Ishikawa (cell line): ENCODE measurements at regions not wholly inside any gene's neighbourhood (a gene's known extent, or its start where the extent isn't known, plus 50 kb on each side); places are given as distances from the start of the nearest gene placed in this dataset.

Source experiments
- CEBPB ChIP-seq: IDR thresholded peaks from 2 replicates; pipeline ENCODE4 v1.6.1; 2012
- CREB1 ChIP-seq: IDR thresholded peaks from 2 replicates; pipeline ENCODE4 v1.6.1; 2012; ENCODE audit warnings: low read depth
- EGR1 ChIP-seq: IDR thresholded peaks from 2 replicates; pipeline ENCODE4 v1.6.1; 2012
- EP300 ChIP-seq: IDR thresholded peaks from 2 replicates; pipeline ENCODE4 v1.6.1; 2012; ENCODE audit warnings: borderline replicate concordance
- FOXM1 ChIP-seq: IDR thresholded peaks from 2 replicates; pipeline ENCODE4 v1.6.1; 2012; ENCODE audit warnings: low read depth, borderline replicate concordance
- NFIC ChIP-seq: IDR thresholded peaks from 2 replicates; pipeline ENCODE4 v1.6.1; 2012
- RAD21 ChIP-seq: IDR thresholded peaks from 2 replicates; pipeline ENCODE4 v1.6.1; 2012; ENCODE audit warnings: low read depth
- TAF1 ChIP-seq: IDR thresholded peaks from 2 replicates; pipeline ENCODE4 v1.6.1; 2012; ENCODE audit warnings: low read depth, mild to moderate bottlenecking
- TCF12 ChIP-seq: IDR thresholded peaks from 2 replicates; pipeline ENCODE4 v1.6.1; 2012; ENCODE audit warnings: low read depth
- TEAD4 ChIP-seq: IDR thresholded peaks from 2 replicates; pipeline ENCODE4 v1.6.1; 2012
- YY1 ChIP-seq: IDR thresholded peaks from 2 replicates; pipeline ENCODE4 v1.6.1; 2012; ENCODE audit warnings: low read depth
- ZBTB7A ChIP-seq: IDR thresholded peaks from 2 replicates; pipeline ENCODE4 v1.6.1; 2012; ENCODE audit warnings: low read depth
- TF ChIP-seq, protein P1 (sequence below): IDR thresholded peaks from 2 replicates; pipeline ENCODE4 v1.6.1; 2012
- TF ChIP-seq, protein P2 (sequence below): IDR thresholded peaks from 2 replicates; pipeline ENCODE4 v1.6.1; 2012; ENCODE audit warnings: low read depth, mild to moderate bottlenecking
- TF ChIP-seq, protein P3 (sequence below): IDR thresholded peaks from 2 replicates; pipeline ENCODE4 v1.6.1; 2012

DNA sequence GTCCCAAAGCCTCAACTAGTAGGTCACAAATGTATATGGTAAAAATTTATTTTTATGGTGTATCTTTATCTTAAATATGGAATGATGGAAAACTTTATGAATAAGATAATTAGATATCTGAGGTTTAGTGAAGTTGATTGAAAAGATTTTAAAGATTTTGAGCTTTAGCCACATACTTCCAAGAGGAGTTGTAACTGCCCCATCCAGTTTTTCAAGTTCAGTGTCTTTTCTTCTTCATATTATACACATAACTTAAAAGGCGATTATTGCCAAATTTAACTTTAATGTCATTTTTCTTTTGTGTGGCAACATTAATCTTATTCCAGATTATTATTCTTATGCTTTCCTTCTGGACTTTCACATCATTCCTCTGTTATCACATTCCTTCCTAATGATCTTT is 266.4 kb downstream of the TINAG start:
- TF ChIP-seq NFIC (0 out of 2 replicates have a peak, but pooled peaks have one; percentile 7), CEBPB (no peak)

DNA sequence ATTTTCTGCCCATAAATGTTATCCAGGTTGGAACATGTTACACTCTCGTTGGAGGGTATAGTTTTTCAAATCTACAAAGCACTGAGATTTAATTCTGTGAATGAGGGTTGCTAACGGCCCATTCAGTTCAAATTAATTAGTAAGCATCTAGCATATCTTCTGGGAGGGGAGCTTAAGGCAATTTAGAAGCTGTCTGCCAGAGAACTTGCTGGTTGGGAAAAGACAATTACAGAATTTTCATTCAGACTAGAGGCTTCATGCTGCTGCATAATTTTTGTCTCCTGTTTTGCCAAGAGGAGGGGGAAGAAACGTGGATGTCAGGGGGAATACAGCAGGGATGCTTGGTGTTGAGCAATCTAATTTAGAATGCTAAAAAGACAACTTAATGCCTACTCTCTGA is 268.3 kb upstream of the FAM83B start:
- TF ChIP-seq, protein P1, sequence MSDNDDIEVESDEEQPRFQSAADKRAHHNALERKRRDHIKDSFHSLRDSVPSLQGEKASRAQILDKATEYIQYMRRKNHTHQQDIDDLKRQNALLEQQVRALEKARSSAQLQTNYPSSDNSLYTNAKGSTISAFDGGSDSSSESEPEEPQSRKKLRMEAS: no peak
- TF ChIP-seq EP300 (no peak), TEAD4 (no peak), FOXM1 (no peak), TAF1 (no peak), CEBPB (no peak), EGR1 (no peak), RAD21 (no peak), CREB1 (no peak), NFIC (no peak)
- TF ChIP-seq, protein P2, sequence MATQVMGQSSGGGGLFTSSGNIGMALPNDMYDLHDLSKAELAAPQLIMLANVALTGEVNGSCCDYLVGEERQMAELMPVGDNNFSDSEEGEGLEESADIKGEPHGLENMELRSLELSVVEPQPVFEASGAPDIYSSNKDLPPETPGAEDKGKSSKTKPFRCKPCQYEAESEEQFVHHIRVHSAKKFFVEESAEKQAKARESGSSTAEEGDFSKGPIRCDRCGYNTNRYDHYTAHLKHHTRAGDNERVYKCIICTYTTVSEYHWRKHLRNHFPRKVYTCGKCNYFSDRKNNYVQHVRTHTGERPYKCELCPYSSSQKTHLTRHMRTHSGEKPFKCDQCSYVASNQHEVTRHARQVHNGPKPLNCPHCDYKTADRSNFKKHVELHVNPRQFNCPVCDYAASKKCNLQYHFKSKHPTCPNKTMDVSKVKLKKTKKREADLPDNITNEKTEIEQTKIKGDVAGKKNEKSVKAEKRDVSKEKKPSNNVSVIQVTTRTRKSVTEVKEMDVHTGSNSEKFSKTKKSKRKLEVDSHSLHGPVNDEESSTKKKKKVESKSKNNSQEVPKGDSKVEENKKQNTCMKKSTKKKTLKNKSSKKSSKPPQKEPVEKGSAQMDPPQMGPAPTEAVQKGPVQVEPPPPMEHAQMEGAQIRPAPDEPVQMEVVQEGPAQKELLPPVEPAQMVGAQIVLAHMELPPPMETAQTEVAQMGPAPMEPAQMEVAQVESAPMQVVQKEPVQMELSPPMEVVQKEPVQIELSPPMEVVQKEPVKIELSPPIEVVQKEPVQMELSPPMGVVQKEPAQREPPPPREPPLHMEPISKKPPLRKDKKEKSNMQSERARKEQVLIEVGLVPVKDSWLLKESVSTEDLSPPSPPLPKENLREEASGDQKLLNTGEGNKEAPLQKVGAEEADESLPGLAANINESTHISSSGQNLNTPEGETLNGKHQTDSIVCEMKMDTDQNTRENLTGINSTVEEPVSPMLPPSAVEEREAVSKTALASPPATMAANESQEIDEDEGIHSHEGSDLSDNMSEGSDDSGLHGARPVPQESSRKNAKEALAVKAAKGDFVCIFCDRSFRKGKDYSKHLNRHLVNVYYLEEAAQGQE: no peak

DNA sequence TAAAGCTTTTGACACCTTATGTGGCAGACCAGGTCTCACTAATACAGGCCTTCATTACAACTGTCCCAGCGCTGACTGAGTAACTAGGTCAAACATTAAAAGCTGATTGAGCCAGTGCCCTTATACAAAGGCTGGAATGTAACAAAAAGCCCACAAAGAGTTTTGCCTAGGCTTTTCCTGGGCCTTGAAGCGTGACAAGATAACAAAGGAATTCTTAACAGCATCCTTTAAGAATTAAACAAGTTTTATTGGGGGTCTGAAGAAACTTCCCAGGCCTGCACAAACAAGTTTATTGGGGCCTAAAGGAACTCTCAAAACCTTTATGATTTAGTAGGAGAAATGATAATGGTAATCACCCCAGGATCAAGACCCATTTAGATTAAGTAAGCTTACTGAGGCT is 267.6 kb upstream of the FAM83B start:
- TF ChIP-seq, protein P3, sequence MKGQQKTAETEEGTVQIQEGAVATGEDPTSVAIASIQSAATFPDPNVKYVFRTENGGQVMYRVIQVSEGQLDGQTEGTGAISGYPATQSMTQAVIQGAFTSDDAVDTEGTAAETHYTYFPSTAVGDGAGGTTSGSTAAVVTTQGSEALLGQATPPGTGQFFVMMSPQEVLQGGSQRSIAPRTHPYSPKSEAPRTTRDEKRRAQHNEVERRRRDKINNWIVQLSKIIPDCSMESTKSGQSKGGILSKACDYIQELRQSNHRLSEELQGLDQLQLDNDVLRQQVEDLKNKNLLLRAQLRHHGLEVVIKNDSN: no peak
- TF ChIP-seq TAF1 (no peak), FOXM1 (0 out of 2 replicates have a peak, but pooled peaks have one; percentile 35), CREB1 (no peak), EP300 (peak; percentile 28; the same call in 1 of the 2 replicates), CEBPB (0 out of 2 replicates have a peak, but pooled peaks have one; percentile 5), TEAD4 (peak; percentile 79), TCF12 (peak; percentile 26; the same call in 1 of the 2 replicates)
- TF ChIP-seq, protein P2: no peak

DNA sequence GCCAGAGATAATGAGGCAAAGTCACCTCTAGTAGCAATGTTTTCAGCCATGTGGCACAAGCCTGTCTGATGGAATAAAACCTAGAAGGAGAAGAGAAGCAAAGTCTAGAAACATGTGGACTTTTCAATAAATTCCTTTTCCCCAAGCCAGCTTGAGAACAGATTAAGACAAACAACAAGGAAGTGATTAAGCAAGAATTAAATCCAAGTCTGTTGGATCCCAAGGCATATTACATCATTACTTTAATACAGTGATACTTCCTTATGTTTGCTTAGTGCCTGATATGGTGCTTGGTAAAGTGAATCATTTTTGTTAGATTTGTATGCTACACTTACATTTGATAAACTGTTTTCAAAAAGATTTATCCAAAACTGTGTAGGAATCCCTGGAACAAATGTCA is 260.3 kb upstream of the FAM83B start:
- no peak for TF ChIP-seq YY1
- TF ChIP-seq NFIC: no peak
- no peak for TF ChIP-seq RAD21
- no peak for TF ChIP-seq EP300
- TF ChIP-seq TAF1: no peak
- TF ChIP-seq TCF12: no peak
- no peak for TF ChIP-seq FOXM1
- TF ChIP-seq, protein P1: no peak
- no peak for TF ChIP-seq EGR1
- no peak for TF ChIP-seq CEBPB
- no peak for TF ChIP-seq CREB1
- no peak for TF ChIP-seq TEAD4
- TF ChIP-seq, protein P2: no peak
- TF ChIP-seq, protein P3: no peak
- no peak for TF ChIP-seq ZBTB7A

DNA sequence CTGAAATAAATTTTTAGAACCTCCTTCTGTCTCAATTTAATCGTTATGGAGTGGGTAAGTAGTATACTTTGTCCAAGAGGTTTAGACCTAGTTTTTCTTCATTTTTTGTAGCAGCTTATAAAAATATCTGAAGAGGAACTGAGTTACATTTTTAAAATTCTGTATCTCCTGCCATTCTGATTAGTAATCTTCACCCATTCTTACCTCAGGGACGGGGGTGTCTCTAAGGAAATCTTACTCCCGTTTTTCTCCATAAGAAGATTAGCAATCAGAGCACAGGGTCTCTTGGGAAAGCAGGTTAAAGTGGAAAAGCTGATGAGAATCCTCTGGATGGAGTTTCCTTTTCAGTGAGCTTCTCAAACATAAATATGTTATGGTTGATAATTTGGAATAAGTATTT is 259.3 kb upstream of the FAM83B start:
- TF ChIP-seq NFIC: no peak
- TF ChIP-seq, protein P1: no peak
- TF ChIP-seq, protein P2: no peak
- TF ChIP-seq TAF1: no peak
- TF ChIP-seq RAD21: no peak
- TF ChIP-seq EP300: no peak
- TF ChIP-seq EGR1: no peak
- no peak for TF ChIP-seq CEBPB
- no peak for TF ChIP-seq TCF12
- TF ChIP-seq ZBTB7A: no peak
- TF ChIP-seq, protein P3: no peak
- no peak for TF ChIP-seq YY1
